DOHH2 (cell line): ENCODE measurements at regions not wholly inside any gene's neighbourhood (a gene's known extent, or its start where the extent isn't known, plus 50 kb on each side); places are given as distances from the start of the nearest gene placed in this dataset.

ENCODE experiments used
- CTCF ChIP-seq: fragments of 200-600 bp; sonication (generic); IDR thresholded peaks from one replicate; pipeline ENCODE4 v1.5.1; 2014; ENCODE audit warnings: antibody characterized with exemption, mild to moderate bottlenecking, low read depth, low read length; ENCODE audit not compliant: poor library complexity, severe bottlenecking
- EZH2phosphoT487 ChIP-seq: fragments of 200-600 bp; sonication (generic); IDR thresholded peaks from 2 replicates; pipeline ENCODE4 v1.6.1; 2017; ENCODE audit warnings: borderline replicate concordance, mild to moderate bottlenecking, antibody characterized with exemption, low read length, moderate library complexity, mixed read lengths

GRCh38 chr22:34067031-34067430 is 146.8 kb upstream of the LARGE1 start:
- no peak for TF ChIP-seq CTCF
- no peak for TF ChIP-seq EZH2phosphoT487
